Gastroesophageal sphincter (tissue), 3 donors: ENCODE measurements at regions not wholly inside any gene's neighbourhood (a gene's known extent, or its start where the extent isn't known, plus 50 kb on each side); places are given as distances from the start of the nearest gene placed in this dataset.

ENCODE experiments used
- CTCF ChIP-seq, 4 experiments: fragments of 200-600 bp in 2 of 4; fragments of 450-650 bp in 2 of 4; sonication (generic) in 1 of 4; IDR thresholded peaks; one replicate each; pipeline ENCODE4 v1.5.1; 2017 to 2019; ENCODE audit warnings: antibody characterized with exemption in 4 of 4, mild to moderate bottlenecking in 2 of 4, moderate library complexity in 2 of 4
- EP300 ChIP-seq: sonication (generic); formaldehyde crosslinking; IDR thresholded peaks from one replicate; pipeline ENCODE4 v1.6.1; 2017; ENCODE audit warnings: antibody characterized with exemption, mild to moderate bottlenecking
- POLR2A ChIP-seq, 2 donors: fragments of 450-650 bp; IDR thresholded peaks; one replicate each; pipeline ENCODE4 v1.6.1; 2017; ENCODE audit warnings: antibody characterized with exemption in 2 of 2, mild to moderate bottlenecking in 2 of 2, moderate library complexity in 1 of 2
- POLR2AphosphoS5 ChIP-seq: sonication (generic); formaldehyde crosslinking; IDR thresholded peaks from one replicate; pipeline ENCODE4 v1.6.1; 2017; ENCODE audit warnings: antibody characterized with exemption

GRCh38 chr18:40984856-40985255 lies 970.2 kb upstream of the PIK3C3 start:
- TF ChIP-seq CTCF (IDR thresholded peaks at IDR 0.05) (no peak), POLR2A (IDR thresholded peaks at IDR 0.05) (no peak), EP300 (no peak), POLR2AphosphoS5 (no peak)
